H1 (cell line): ENCODE measurements at regions not wholly inside any gene's neighbourhood (a gene's known extent, or its start where the extent isn't known, plus 50 kb on each side); places are given as distances from the start of the nearest gene placed in this dataset.
A peak's percentile ranks its signal among the peaks of the same experiment; 100 is the strongest.

ENCODE experiments used
- CTCF ChIA-PET: fragments of 300-600 bp; sonication (Branson Sonifier 250); formaldehyde crosslinking; loops from one replicate; lab custom pipeline; 2021; ENCODE audit not compliant: partially characterized antibody; lab: Charles Lee
- POLR2A ChIA-PET: fragments of 300-600 bp; sonication (Branson Sonifier 250); formaldehyde crosslinking; loops from one replicate; lab custom pipeline; 2021; ENCODE audit warnings: inconsistent platforms; ENCODE audit not compliant: partially characterized antibody; lab: Charles Lee
- DNase-seq, 2 experiments: peaks; one replicate each; pipeline versions ENCODE4 v3.0.0 to v3.0.0-alpha.2; 2010 to 2022; ENCODE audit warnings: low spot score in 2 of 2, low read depth in 1 of 2, mixed read lengths in 1 of 2
- FAIRE-seq: peaks from 2 replicates; lab custom pipeline; 2011; peaks lifted over from hg19 to GRCh38; lab: Jason Lieb, UNC
- H2AFZ ChIP-seq: 2 replicates; pipeline ENCODE4 v1.8.1; 2012; ENCODE audit warnings: low read length, inconsistent platforms
- H2AK5ac ChIP-seq: 2 replicates; pipeline ENCODE4 v1.6.1; 2013; ENCODE audit warnings: low read depth, low read length
- H2BK120ac ChIP-seq: replicated peaks from 2 replicates; pipeline ENCODE3; 2013; ENCODE audit warnings: low read depth, low read length, inconsistent platforms
- H2BK12ac ChIP-seq: 2 replicates; pipeline ENCODE4 v1.6.1; 2013; ENCODE audit warnings: low read depth, low read length
- H2BK15ac ChIP-seq: 2 replicates; pipeline ENCODE4 v1.6.1; 2013; ENCODE audit warnings: low read length
- H2BK20ac ChIP-seq: 2 replicates; pipeline ENCODE4 v1.6.1; 2013; ENCODE audit warnings: low read length
- H2BK5ac ChIP-seq: 2 replicates; pipeline ENCODE4 v1.6.1; 2013; ENCODE audit warnings: low read depth, low read length
- H3K14ac ChIP-seq: 2 replicates; pipeline ENCODE4 v1.6.1; 2013; ENCODE audit warnings: inconsistent platforms; ENCODE audit not compliant: insufficient read length
- H3K18ac ChIP-seq: 2 replicates; pipeline ENCODE4 v1.6.1; 2013; ENCODE audit warnings: low read length; ENCODE audit errors: extremely low read depth
- H3K23ac ChIP-seq: 2 replicates; pipeline ENCODE4 v1.6.1; 2013; ENCODE audit warnings: inconsistent platforms; ENCODE audit not compliant: insufficient read length
- H3K23me2 ChIP-seq: 2 replicates; pipeline ENCODE4 v1.6.1; 2013; ENCODE audit warnings: low read depth, low read length
- H3K27ac ChIP-seq: 2 replicates; pipeline ENCODE4 v1.6.1; 2011; ENCODE audit warnings: low read depth, low read length, inconsistent platforms
- H3K27me3 ChIP-seq, 4 experiments: replicated peaks in 1 of 4; 1 replicate in 1 of 4; 2 replicates in 3 of 4; pipeline versions ENCODE4 v1.6.1 to v1.8.1; 2011 to 2013; ENCODE audit warnings: low read length in 3 of 4, mild to moderate bottlenecking in 3 of 4, inconsistent platforms in 2 of 4, mixed read lengths in 2 of 4, moderate library complexity in 1 of 4; ENCODE audit not compliant: control insufficient read depth in 3 of 4, insufficient read depth in 3 of 4; ENCODE audit errors: extremely low read depth in 1 of 4
- H3K36me3 ChIP-seq, 4 experiments: 2 replicates each; pipeline versions ENCODE4 v1.6.1 to v1.8.1; 2011 to 2013; ENCODE audit warnings: mild to moderate bottlenecking in 4 of 4, low read length in 3 of 4, moderate library complexity in 2 of 4, control low read depth in 1 of 4, inconsistent platforms in 1 of 4; ENCODE audit not compliant: insufficient read depth in 4 of 4, control insufficient read depth in 2 of 4
- H3K4ac ChIP-seq: replicated peaks from 2 replicates; pipeline ENCODE3; 2013; ENCODE audit warnings: low read length, low read depth, mixed read lengths, inconsistent platforms; ENCODE audit not compliant: insufficient read length
- H3K4me1 ChIP-seq, 4 experiments: replicated peaks in 1 of 4; 1 replicate in 1 of 4; 2 replicates in 3 of 4; pipeline versions ENCODE4 v1.6.1 to v1.8.1; 2011 to 2013; ENCODE audit warnings: low read length in 3 of 4, inconsistent platforms in 2 of 4, mixed read lengths in 1 of 4; ENCODE audit not compliant: insufficient read depth in 4 of 4, control insufficient read depth in 3 of 4
- H3K4me2 ChIP-seq, 2 experiments: 2 replicates each; pipeline versions ENCODE4 v1.6.1 to v1.8.1; 2011 to 2013; ENCODE audit warnings: low read depth in 2 of 2, low read length in 2 of 2, control low read depth in 1 of 2, inconsistent platforms in 1 of 2, mild to moderate bottlenecking in 1 of 2; ENCODE audit not compliant: insufficient read depth in 1 of 2
- H3K4me3 ChIP-seq, 4 experiments: fragments of 200-600, 300-600 bp in 1 of 4; sonication (generic), shearing (Covaris generic), sonication (Bioruptor Twin) in 1 of 4; 2 replicates each; pipeline versions ENCODE4 v1.5.1 to v1.8.1; 2011 to 2016; ENCODE audit warnings: low read length in 4 of 4, low read depth in 3 of 4, control low read depth in 2 of 4, inconsistent platforms in 2 of 4, mild to moderate bottlenecking in 2 of 4, mixed read lengths in 1 of 4, moderate library complexity in 1 of 4; ENCODE audit not compliant: insufficient read depth in 2 of 4; ENCODE audit errors: extremely low read depth in 1 of 4
- H3K56ac ChIP-seq: replicated peaks from 2 replicates; pipeline ENCODE3; 2013; ENCODE audit warnings: low read depth, mild to moderate bottlenecking, mixed read lengths, low read length, inconsistent platforms; ENCODE audit not compliant: insufficient read length
- H3K79me1 ChIP-seq: 2 replicates; pipeline ENCODE4 v1.6.1; 2013; ENCODE audit warnings: low read depth, low read length, control low read depth
- H3K79me2 ChIP-seq, 2 experiments: 2 replicates each; pipeline versions ENCODE4 v1.6.1 to v1.8.1; 2012 to 2013; ENCODE audit warnings: low read length in 2 of 2, mild to moderate bottlenecking in 2 of 2, inconsistent platforms in 1 of 2; ENCODE audit not compliant: insufficient read depth in 2 of 2, control insufficient read depth in 1 of 2
- H3K9ac ChIP-seq, 4 experiments: replicated peaks in 1 of 4; 1 replicate in 1 of 4; 2 replicates in 3 of 4; pipeline versions ENCODE4 v1.6.1 to v1.8.1; 2011 to 2013; ENCODE audit warnings: low read depth in 3 of 4, low read length in 3 of 4, control low read depth in 2 of 4, mild to moderate bottlenecking in 2 of 4, moderate library complexity in 2 of 4, inconsistent platforms in 1 of 4; ENCODE audit errors: extremely low read depth in 1 of 4
- H3K9me3 ChIP-seq, 2 experiments: 2 replicates each; pipeline versions ENCODE4 v1.6.1 to v1.8.1; 2012 to 2013; ENCODE audit warnings: mild to moderate bottlenecking in 2 of 2, moderate library complexity in 2 of 2, control low read depth in 1 of 2, inconsistent platforms in 1 of 2, low read depth in 1 of 2, low read length in 1 of 2, mixed read lengths in 1 of 2; ENCODE audit not compliant: insufficient read depth in 2 of 2
- H4K20me1 ChIP-seq, 2 experiments: replicated peaks in 1 of 2; 2 replicates each; pipeline versions ENCODE3 to v1.8.1; 2011 to 2013; ENCODE audit warnings: inconsistent platforms in 2 of 2, low read length in 2 of 2, mild to moderate bottlenecking in 1 of 2; ENCODE audit not compliant: insufficient read depth in 2 of 2, control insufficient read depth in 1 of 2
- H4K5ac ChIP-seq: 2 replicates; pipeline ENCODE4 v1.6.1; 2013; ENCODE audit warnings: low read length, low read depth, mixed read lengths, inconsistent platforms; ENCODE audit not compliant: insufficient read length
- H4K8ac ChIP-seq: 2 replicates; pipeline ENCODE4 v1.8.0; 2013; ENCODE audit warnings: mild to moderate bottlenecking, moderate library complexity, low read length, inconsistent platforms; ENCODE audit not compliant: insufficient read depth; ENCODE audit errors: extremely low read depth
- H4K91ac ChIP-seq: replicated peaks from 2 replicates; pipeline ENCODE3; 2013; ENCODE audit warnings: low read length, mixed read lengths, inconsistent platforms; ENCODE audit not compliant: insufficient read length
- PHF8 ChIP-seq: fragments of 200-600 bp; sonication (generic); conservative IDR thresholded peaks from 2 replicates; pipeline ENCODE4 v1.7.1; 2012; ENCODE audit warnings: low read depth, mild to moderate bottlenecking, inconsistent platforms, low read length, moderate library complexity
- RAD21 ChIP-seq, 2 experiments: IDR thresholded peaks in 1 of 2; conservative IDR thresholded peaks in 1 of 2; 2 replicates each; pipeline ENCODE4 v1.6.1; 2011; ENCODE audit warnings: low read depth in 2 of 2, low read length in 2 of 2, improper control_type of control experiment in 1 of 2, inconsistent platforms in 1 of 2, mild to moderate bottlenecking in 1 of 2, moderate library complexity in 1 of 2
- WGBS, 2 experiments: shearing (Covaris generic) in 1 of 2; methylation state at CpG; one replicate each; pipeline versions ENCODE4 v1.1.6 to v1.1.7; 2013 to 2015; ENCODE audit warnings: low lambda C conversion rate in 2 of 2, mixed read lengths in 2 of 2, inconsistent platforms in 1 of 2, low coverage in 1 of 2, missing lambda C conversion rate in 1 of 2; ENCODE audit not compliant: insufficient replicate concordance in 2 of 2, insufficient coverage in 1 of 2, insufficient read length in 1 of 2; ENCODE audit errors: extremely low coverage in 1 of 2, missing lambda C conversion rate in 1 of 2; 5-methylcytosine and 5-hydroxymethylcytosine counted together

DNA sequence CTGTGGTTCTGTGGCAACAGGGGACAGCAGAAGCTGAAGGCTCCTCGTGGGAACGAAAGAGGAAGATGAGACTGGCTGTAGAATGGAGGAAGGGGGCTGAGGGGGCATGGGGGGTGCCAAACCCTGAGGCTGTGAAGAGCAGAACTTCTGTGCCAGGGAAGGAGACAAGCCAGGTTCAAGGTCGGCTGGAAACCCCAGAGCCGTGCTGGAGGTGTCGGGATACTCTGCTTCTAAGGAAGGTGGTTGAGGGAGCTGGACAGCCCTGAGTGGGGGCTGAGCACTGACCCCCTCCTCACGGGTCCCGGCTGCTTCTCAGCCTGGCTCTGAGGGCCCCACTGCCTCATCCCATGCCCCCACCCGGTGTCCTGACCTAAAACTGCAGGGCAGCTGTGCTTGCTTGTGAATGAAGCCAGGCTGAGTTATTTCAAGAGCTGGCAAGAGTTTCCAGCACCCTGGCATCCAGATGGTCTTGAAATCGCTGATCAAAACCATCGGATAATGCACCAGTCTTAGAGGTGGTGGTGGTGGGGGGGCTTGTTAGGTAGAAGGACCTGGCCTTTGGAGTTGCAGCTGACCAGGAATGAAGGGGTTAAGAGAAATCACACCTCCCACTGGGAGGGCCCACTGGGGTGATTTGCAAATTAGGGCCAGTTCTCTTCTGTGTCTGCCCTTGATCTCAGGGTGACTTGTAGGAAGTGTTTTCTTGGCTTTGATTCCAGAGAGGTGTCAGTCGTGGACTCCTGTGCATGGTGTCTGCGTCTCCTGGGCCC, 218.9 kb upstream of the C1orf174 start:
- H2AFZ ChIP-seq = no peak overlapping the region
- H3K14ac ChIP-seq = no peak overlapping the region
- no peaks in the 10 kb centered on the region for H4K20me1 ChIP-seq
- H2BK120ac ChIP-seq = no peak overlapping the region
- no peak for FAIRE-seq
- H3K4me2 ChIP-seq = peak overlapping the region in 1 of 2 experiments; percentile 38; a peak in 2 of 4 replicates
- no peak overlapping the region for H2AK5ac ChIP-seq
- H2BK12ac ChIP-seq = no peak overlapping the region
- H3K27me3 ChIP-seq = no peaks in the 10 kb centered on the region
- no peak overlapping the region for H4K8ac ChIP-seq
- H3K79me2 ChIP-seq = no peaks in the 10 kb centered on the region
- H4K5ac ChIP-seq = no peak overlapping the region
- peak overlapping the region; percentile 12; the same call in 1 of the 2 replicates for H2BK5ac ChIP-seq
- H3K27ac ChIP-seq = no peak overlapping the region
- H3K4ac ChIP-seq = no peak overlapping the region
- TF ChIP-seq RAD21 (IDR thresholded peaks at IDR 0.05 in 1 of 2, conservative IDR thresholded peaks at IDR 0.05 in 1 of 2; ENCODE audit: low read depth in 2 of 2, low read length in 2 of 2) (peak in 1 of 2 experiments; percentile 27; a peak in 2 of 4 replicates), PHF8 (no peak)
- H3K4me1 ChIP-seq = peaks cover 0 to 6% (median 3%) of the 10 kb centered on the region in 4 experiments; a peak in 1 of 7 replicates
- H3K9ac ChIP-seq = no peak overlapping the region
- peak overlapping the region; percentile 80; the same call in 1 of the 2 replicates for H2BK20ac ChIP-seq
- no peak overlapping the region for H3K23ac ChIP-seq
- H3K56ac ChIP-seq = no peak overlapping the region
- no peaks in the 10 kb centered on the region for H3K79me1 ChIP-seq
- no peak for DNase-seq
- H2BK15ac ChIP-seq = no peak overlapping the region
- no peak overlapping the region for H3K4me3 ChIP-seq
- H3K9me3 ChIP-seq = peaks cover 0 to under 1% of the 10 kb centered on the region in 2 experiments; a peak in 1 of 4 replicates
- H3K18ac ChIP-seq = no peak overlapping the region; the same call in 1 of the 2 replicates
- 84% methylated on average over 10 of the region's 12 CpGs; no CpG with 5 or more reads in 1 of the 2 experiments for WGBS, 2 experiments
- H4K91ac ChIP-seq = peak overlapping the region; percentile 41
- H3K23me2 ChIP-seq = no peaks in the 10 kb centered on the region
- POLR2A ChIA-PET = no interaction called here
- CTCF ChIA-PET = no interaction called here
- no peaks in the 10 kb centered on the region for H3K36me3 ChIP-seq
